ENCODE measurements at regions not wholly inside any gene's neighbourhood (a gene's known extent, or its start where the extent isn't known, plus 50 kb on each side); places are given as distances from the start of the nearest gene placed in this dataset.

GRCh38 chrX:144681501-144681900 is 565.8 kb upstream of the SPANXN1 start:
- Mint-ChIP-seq H3K27me3 (ENCODE audit: low read depth, poor library complexity) (no peaks in the 10 kb centered on the region), H3K4me3 (no peak overlapping the region), H3K9me3 (peaks cover 37% of the 10 kb centered on the region), H3K4me1 (no peaks in the 10 kb centered on the region), H3K36me3 (ENCODE audit: low read depth) (no peaks in the 10 kb centered on the region), H3K27ac (no peak overlapping the region)
- DNase-seq: no peak
- TF ChIP-seq CTCF (IDR thresholded peaks at IDR 0.05): no peak

GRCh38 chrX:144683247-144683646 is 564.1 kb upstream of the SPANXN1 start:
- Mint-ChIP-seq H3K4me3 (no peak overlapping the region), H3K27ac (no peak overlapping the region), H3K4me1 (no peaks in the 10 kb centered on the region), H3K36me3 (ENCODE audit: low read depth) (no peaks in the 10 kb centered on the region), H3K9me3 (peaks cover 32% of the 10 kb centered on the region), H3K27me3 (ENCODE audit: low read depth, poor library complexity) (no peaks in the 10 kb centered on the region)
- TF ChIP-seq CTCF (IDR thresholded peaks at IDR 0.05): no peak
- no peak for DNase-seq

GRCh38 chrX:144709841-144710240 is 537.5 kb upstream of the SPANXN1 start:
- no peak for DNase-seq
- no peaks in the 10 kb centered on the region for H3K4me1 Mint-ChIP-seq
- no peaks in the 10 kb centered on the region for H3K36me3 Mint-ChIP-seq (ENCODE audit: low read depth)
- peaks cover 7% of the 10 kb centered on the region for H3K9me3 Mint-ChIP-seq
- H3K4me3 Mint-ChIP-seq: no peak overlapping the region
- H3K27me3 Mint-ChIP-seq (ENCODE audit: low read depth, poor library complexity): no peaks in the 10 kb centered on the region
- no peak for TF ChIP-seq CTCF (IDR thresholded peaks at IDR 0.05)
- H3K27ac Mint-ChIP-seq: no peak overlapping the region

- Mint-ChIP-seq H3K4me3 (no peak overlapping the region), H3K27ac (no peak overlapping the region), H3K4me1 (no peaks in the 10 kb centered on the region), H3K27me3 (ENCODE audit: low read depth, poor library complexity) (no peaks in the 10 kb centered on the region), H3K9me3 (peaks cover 17% of the 10 kb centered on the region), H3K36me3 (ENCODE audit: low read depth) (no peaks in the 10 kb centered on the region)
- TF ChIP-seq CTCF (IDR thresholded peaks at IDR 0.05): no peak
- DNase-seq: no peak
These were observed 532.0 kb upstream of the SPANXN1 start for GRCh38 chrX:144715337-144715736.

GRCh38 chrX:144716187-144716586 is 531.1 kb upstream of the SPANXN1 start:
- Mint-ChIP-seq H3K4me3 (no peak overlapping the region), H3K36me3 (ENCODE audit: low read depth) (no peaks in the 10 kb centered on the region), H3K27ac (no peak overlapping the region), H3K9me3 (peaks cover 17% of the 10 kb centered on the region), H3K4me1 (no peaks in the 10 kb centered on the region), H3K27me3 (ENCODE audit: low read depth, poor library complexity) (no peaks in the 10 kb centered on the region)
- no peak for DNase-seq
- no peak for TF ChIP-seq CTCF (IDR thresholded peaks at IDR 0.05)

GRCh38 chrX:144717682-144718081 is 529.6 kb upstream of the SPANXN1 start:
- H3K36me3 Mint-ChIP-seq (ENCODE audit: low read depth): no peaks in the 10 kb centered on the region
- TF ChIP-seq CTCF (IDR thresholded peaks at IDR 0.05): no peak
- no peak overlapping the region for H3K4me3 Mint-ChIP-seq
- H3K9me3 Mint-ChIP-seq: peaks cover 20% of the 10 kb centered on the region
- no peaks in the 10 kb centered on the region for H3K4me1 Mint-ChIP-seq
- H3K27me3 Mint-ChIP-seq (ENCODE audit: low read depth, poor library complexity): no peaks in the 10 kb centered on the region
- H3K27ac Mint-ChIP-seq: no peak overlapping the region
- DNase-seq: no peak
